HEK293 (cell line): ENCODE measurements at regions not wholly inside any gene's neighbourhood (a gene's known extent, or its start where the extent isn't known, plus 50 kb on each side); places are given as distances from the start of the nearest gene placed in this dataset.

ENCODE experiments used
- HOXD13 ChIP-seq: sonication (generic); formaldehyde crosslinking; IDR thresholded peaks from 2 replicates; pipeline ENCODE4 v1.8.0; 2022; ENCODE audit warnings: missing genetic modification reagents, borderline replicate concordance
- MZF1 ChIP-seq: fragments of 450-650 bp; formaldehyde crosslinking; IDR thresholded peaks from 2 replicates; pipeline ENCODE4 v1.5.1; 2017; ENCODE audit warnings: missing biosample characterization, missing genetic modification characterization, borderline replicate concordance
- SETDB1 ChIP-seq: IDR thresholded peaks from one replicate; pipeline ENCODE4 v1.6.1; 2017; ENCODE audit warnings: mild to moderate bottlenecking, low read length, moderate library complexity, mixed read lengths; ENCODE audit not compliant: insufficient read length
- ZFP3 ChIP-seq: fragments of 450-650 bp; formaldehyde crosslinking; IDR thresholded peaks from 2 replicates; pipeline ENCODE4 v1.5.1; 2016; ENCODE audit warnings: low read depth, missing biosample characterization, missing genetic modification characterization
- ZFP41 ChIP-seq: fragments of 450-650 bp; formaldehyde crosslinking; IDR thresholded peaks from 2 replicates; pipeline ENCODE4 v1.5.1; 2016; ENCODE audit warnings: missing biosample characterization, missing genetic modification characterization, borderline replicate concordance
- ZNF148 ChIP-seq: fragments of 450-650 bp; formaldehyde crosslinking; IDR thresholded peaks from 2 replicates; pipeline ENCODE4 v1.5.0; 2017; ENCODE audit warnings: missing biosample characterization, missing genetic modification characterization, borderline replicate concordance
- ZNF155 ChIP-seq: fragments of 450-650 bp; formaldehyde crosslinking; IDR thresholded peaks from 2 replicates; pipeline ENCODE4 v1.5.1; 2016; ENCODE audit warnings: missing biosample characterization, missing genetic modification characterization
- ZNF184 ChIP-seq: fragments of 450-650 bp; IDR thresholded peaks from 2 replicates; pipeline ENCODE4 v1.5.1; 2018; ENCODE audit warnings: missing biosample characterization, mild to moderate bottlenecking, missing genetic modification characterization
- ZNF223 ChIP-seq: fragments of 450-650 bp; formaldehyde crosslinking; IDR thresholded peaks from 2 replicates; pipeline ENCODE4 v1.5.1; 2016; ENCODE audit warnings: missing biosample characterization, missing genetic modification characterization
- ZNF26 ChIP-seq: fragments of 450-650 bp; formaldehyde crosslinking; IDR thresholded peaks from 2 replicates; pipeline ENCODE4 v1.5.1; 2016; ENCODE audit warnings: missing biosample characterization, missing genetic modification characterization
- ZNF292 ChIP-seq: fragments of 450-650 bp; formaldehyde crosslinking; IDR thresholded peaks from 2 replicates; pipeline ENCODE4 v1.5.1; 2016; ENCODE audit warnings: low read depth, missing biosample characterization, missing genetic modification characterization, borderline replicate concordance
- ZNF311 ChIP-seq: fragments of 450-650 bp; formaldehyde crosslinking; IDR thresholded peaks from 2 replicates; pipeline ENCODE4 v1.5.1; 2017; ENCODE audit warnings: missing biosample characterization, missing genetic modification characterization, borderline replicate concordance
- ZNF473 ChIP-seq: fragments of 450-650 bp; formaldehyde crosslinking; IDR thresholded peaks from 2 replicates; pipeline ENCODE4 v1.5.1; 2017; ENCODE audit warnings: missing biosample characterization, missing genetic modification characterization
- ZNF510 ChIP-seq: fragments of 450-650 bp; formaldehyde crosslinking; IDR thresholded peaks from 2 replicates; pipeline ENCODE4 v1.5.1; 2018; ENCODE audit warnings: mild to moderate bottlenecking, missing genetic modification characterization, missing biosample characterization; ENCODE audit not compliant: insufficient replicate concordance
- ZNF514 ChIP-seq: fragments of 450-650 bp; formaldehyde crosslinking; IDR thresholded peaks from 2 replicates; pipeline ENCODE4 v1.5.1; 2016; ENCODE audit warnings: missing biosample characterization, missing genetic modification characterization
- ZNF518A ChIP-seq: fragments of 450-650 bp; formaldehyde crosslinking; conservative IDR thresholded peaks from 2 replicates; pipeline ENCODE4 v1.5.1; 2016; ENCODE audit warnings: low read depth, missing biosample characterization, missing genetic modification characterization
- ZNF530 ChIP-seq: fragments of 450-650 bp; formaldehyde crosslinking; IDR thresholded peaks from 2 replicates; pipeline ENCODE4 v1.5.1; 2016; ENCODE audit warnings: low read depth, missing biosample characterization, missing genetic modification characterization
- ZNF549 ChIP-seq: fragments of 450-650 bp; IDR thresholded peaks from 2 replicates; pipeline ENCODE4 v1.5.1; 2018; ENCODE audit warnings: missing biosample characterization, missing genetic modification characterization, mild to moderate bottlenecking, inconsistent platforms, moderate library complexity
- ZNF629 ChIP-seq: fragments of 450-650 bp; formaldehyde crosslinking; IDR thresholded peaks from 2 replicates; pipeline ENCODE4 v1.5.1; 2017; ENCODE audit warnings: missing biosample characterization, missing genetic modification characterization
- ZNF654 ChIP-seq: fragments of 450-650 bp; formaldehyde crosslinking; IDR thresholded peaks from 2 replicates; pipeline ENCODE4 v1.5.1; 2016; ENCODE audit warnings: low read depth, missing biosample characterization, missing genetic modification characterization
- ZNF692 ChIP-seq: fragments of 450-650 bp; formaldehyde crosslinking; IDR thresholded peaks from 2 replicates; pipeline ENCODE4 v1.5.1; 2016; ENCODE audit warnings: missing biosample characterization, missing genetic modification characterization
- ZNF843 ChIP-seq: fragments of 450-650 bp; formaldehyde crosslinking; IDR thresholded peaks from 2 replicates; pipeline ENCODE4 v1.5.1; 2016; ENCODE audit warnings: missing biosample characterization, missing genetic modification characterization
- TF ChIP-seq, protein P1 (sequence below): fragments of 450-650 bp; formaldehyde crosslinking; IDR thresholded peaks from 2 replicates; pipeline ENCODE4 v1.5.1; 2016; ENCODE audit warnings: missing biosample characterization, missing genetic modification characterization
- TF ChIP-seq, protein P2 (sequence below): fragments of 450-650 bp; formaldehyde crosslinking; IDR thresholded peaks from 2 replicates; pipeline ENCODE4 v1.5.1; 2016; ENCODE audit warnings: missing biosample characterization, missing genetic modification characterization

DNA sequence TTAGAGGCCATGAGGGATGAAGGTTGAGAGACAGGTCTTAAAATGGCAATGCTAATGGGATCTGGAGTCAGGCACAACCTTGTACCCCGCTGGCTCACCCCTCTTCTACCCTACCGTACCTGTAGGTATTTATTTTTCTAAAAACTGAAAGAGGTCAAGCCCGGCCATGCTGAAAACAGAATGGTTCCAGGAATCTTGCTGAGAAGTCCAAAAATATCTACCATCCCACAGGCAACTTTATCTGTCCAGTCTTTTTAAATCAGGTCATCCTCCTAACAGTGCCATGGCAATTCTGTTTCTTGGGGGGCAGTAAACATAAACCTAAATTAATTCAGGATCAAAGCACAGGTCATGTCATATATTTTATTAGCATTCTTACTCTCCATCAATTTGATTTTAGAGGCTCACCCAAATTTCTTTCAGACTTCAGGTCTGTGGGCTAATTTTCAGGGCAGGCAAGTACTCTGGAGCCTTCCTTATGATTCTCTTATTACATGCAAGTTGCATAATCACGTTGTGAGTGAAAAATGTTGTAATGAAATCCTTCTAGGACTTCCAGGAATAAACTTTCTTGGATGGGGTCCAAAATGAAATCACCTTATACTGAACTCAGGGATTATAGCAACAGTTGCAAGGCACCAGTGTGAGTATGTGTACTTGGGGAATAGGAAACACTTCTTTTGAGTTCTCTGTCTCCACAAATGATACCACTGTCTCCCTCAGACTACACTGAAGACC is 102.7 kb upstream of the NREP start (continued):
- TF ChIP-seq ZNF654 (tag by site-specific recombination) (no peak), ZNF184 (no peak), HOXD13 (CRISPR knock-in tag) (no peak), ZFP3 (no peak), ZNF292 (tag by site-specific recombination) (no peak), ZNF223 (tag by site-specific recombination) (no peak), ZNF692 (tag by site-specific recombination) (peak; percentile 51; the same call in 1 of the 2 replicates), ZNF843 (tag by site-specific recombination) (no peak), ZNF473 (no peak), ZNF530 (tag by site-specific recombination) (no peak), ZNF26 (no peak), ZNF155 (tag by site-specific recombination) (no peak), ZNF510 (tag by site-specific recombination) (no peak), MZF1 (0 out of 2 replicates have a peak, but pooled peaks have one; percentile 25), ZNF518A (tag by site-specific recombination) (no peak; the same call in none of the 2 replicates), ZNF514 (tag by site-specific recombination) (no peak), SETDB1 (no peak), ZNF549 (no peak), ZNF148 (no peak), ZFP41 (tag by site-specific recombination) (no peak), ZNF629 (peak; percentile 33; the same call in 1 of the 2 replicates), ZNF311 (tag by site-specific recombination) (no peak)
- TF ChIP-seq, protein P1, sequence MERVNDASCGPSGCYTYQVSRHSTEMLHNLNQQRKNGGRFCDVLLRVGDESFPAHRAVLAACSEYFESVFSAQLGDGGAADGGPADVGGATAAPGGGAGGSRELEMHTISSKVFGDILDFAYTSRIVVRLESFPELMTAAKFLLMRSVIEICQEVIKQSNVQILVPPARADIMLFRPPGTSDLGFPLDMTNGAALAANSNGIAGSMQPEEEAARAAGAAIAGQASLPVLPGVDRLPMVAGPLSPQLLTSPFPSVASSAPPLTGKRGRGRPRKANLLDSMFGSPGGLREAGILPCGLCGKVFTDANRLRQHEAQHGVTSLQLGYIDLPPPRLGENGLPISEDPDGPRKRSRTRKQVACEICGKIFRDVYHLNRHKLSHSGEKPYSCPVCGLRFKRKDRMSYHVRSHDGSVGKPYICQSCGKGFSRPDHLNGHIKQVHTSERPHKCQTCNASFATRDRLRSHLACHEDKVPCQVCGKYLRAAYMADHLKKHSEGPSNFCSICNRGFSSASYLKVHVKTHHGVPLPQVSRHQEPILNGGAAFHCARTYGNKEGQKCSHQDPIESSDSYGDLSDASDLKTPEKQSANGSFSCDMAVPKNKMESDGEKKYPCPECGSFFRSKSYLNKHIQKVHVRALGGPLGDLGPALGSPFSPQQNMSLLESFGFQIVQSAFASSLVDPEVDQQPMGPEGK (tag by site-specific recombination) = no peak
- TF ChIP-seq, protein P2, sequence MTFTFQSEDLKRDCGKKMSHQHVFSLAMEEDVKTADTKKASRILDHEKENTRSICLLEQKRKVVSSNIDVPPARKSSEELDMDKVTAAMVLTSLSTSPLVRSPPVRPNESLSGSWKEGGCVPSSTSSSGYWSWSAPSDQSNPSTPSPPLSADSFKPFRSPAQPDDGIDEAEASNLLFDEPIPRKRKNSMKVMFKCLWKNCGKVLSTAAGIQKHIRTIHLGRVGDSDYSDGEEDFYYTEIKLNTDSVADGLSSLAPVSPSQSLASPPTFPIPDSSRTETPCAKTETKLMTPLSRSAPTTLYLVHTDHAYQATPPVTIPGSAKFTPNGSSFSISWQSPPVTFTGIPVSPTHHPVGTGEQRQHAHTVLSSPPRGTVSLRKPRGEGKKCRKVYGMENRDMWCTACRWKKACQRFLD (tag by site-specific recombination) = no peak
